HEK293T (cell line): ENCODE measurements at regions not wholly inside any gene's neighbourhood (a gene's known extent, or its start where the extent isn't known, plus 50 kb on each side); places are given as distances from the start of the nearest gene placed in this dataset.

Experiments
- CTCF ChIA-PET: fragments of 350-600 bp; formaldehyde crosslinking; extraction: SDS; loops from one replicate; lab custom pipeline; 2021; ENCODE audit warnings: antibody characterized with exemption, inconsistent platforms; lab: Yijun Ruan, JAX
- POLR2A ChIA-PET: fragments of 350-600 bp; formaldehyde crosslinking; extraction: SDS; loops from one replicate; lab custom pipeline; 2020; ENCODE audit warnings: antibody characterized with exemption, inconsistent platforms; lab: Yijun Ruan, JAX
- DNase-seq: peaks from one replicate; pipeline ENCODE4 v3.0.0; 2012; ENCODE audit warnings: mixed read lengths; ENCODE audit errors: extremely low spot score
- ARNT ChIP-seq: fragments of 450-650 bp; IDR thresholded peaks from 2 replicates; pipeline ENCODE4 v1.6.1; 2017; ENCODE audit warnings: mild to moderate bottlenecking
- BHLHE40 ChIP-seq: fragments of 450-650 bp; IDR thresholded peaks from 2 replicates; pipeline ENCODE4 v1.6.1; 2016; ENCODE audit warnings: mild to moderate bottlenecking, moderate library complexity, borderline replicate concordance
- CTBP1 ChIP-seq: fragments of 450-650 bp; IDR thresholded peaks from 2 replicates; pipeline ENCODE4 v1.6.1; 2016; ENCODE audit warnings: borderline replicate concordance
- ELF4 ChIP-seq: fragments of 450-650 bp; IDR thresholded peaks from 2 replicates; pipeline ENCODE4 v1.6.1; 2017; ENCODE audit warnings: antibody characterized with exemption
- FOXA1 ChIP-seq: fragments of 450-650 bp; IDR thresholded peaks from 2 replicates; pipeline ENCODE4 v1.6.1; 2016; ENCODE audit warnings: mild to moderate bottlenecking
- FOXK2 ChIP-seq: fragments of 450-650 bp; IDR thresholded peaks from 2 replicates; pipeline ENCODE4 v1.6.1; 2016; ENCODE audit warnings: mild to moderate bottlenecking
- FOXM1 ChIP-seq: fragments of 450-650 bp; IDR thresholded peaks from 2 replicates; pipeline ENCODE4 v1.6.1; 2017; ENCODE audit warnings: mild to moderate bottlenecking, borderline replicate concordance
- HDGF ChIP-seq: fragments of 450-650 bp; IDR thresholded peaks from 2 replicates; pipeline ENCODE4 v1.6.1; 2017; ENCODE audit warnings: antibody characterized with exemption, borderline replicate concordance
- L3MBTL2 ChIP-seq: fragments of 450-650 bp; conservative IDR thresholded peaks from 2 replicates; pipeline ENCODE4 v1.6.1; 2016; ENCODE audit warnings: mild to moderate bottlenecking
- LEF1 ChIP-seq: fragments of 450-650 bp; IDR thresholded peaks from 2 replicates; pipeline ENCODE4 v1.6.1; 2017; ENCODE audit warnings: mild to moderate bottlenecking, borderline replicate concordance
- NFRKB ChIP-seq: fragments of 450-650 bp; IDR thresholded peaks from 2 replicates; pipeline ENCODE4 v1.6.1; 2016; ENCODE audit warnings: mild to moderate bottlenecking, moderate library complexity
- SP1 ChIP-seq: fragments of 450-650 bp; IDR thresholded peaks from 2 replicates; pipeline ENCODE4 v1.6.1; 2017
- SUZ12 ChIP-seq: fragments of 450-650 bp; IDR thresholded peaks from 2 replicates; pipeline ENCODE4 v1.6.1; 2016; ENCODE audit warnings: mild to moderate bottlenecking
- TARDBP ChIP-seq: fragments of 450-650 bp; IDR thresholded peaks from 2 replicates; pipeline ENCODE4 v1.6.1; 2016
- ZNF384 ChIP-seq: fragments of 450-650 bp; IDR thresholded peaks from 2 replicates; pipeline ENCODE4 v1.6.1; 2016
- TF ChIP-seq, protein P1 (sequence below): fragments of 450-650 bp; IDR thresholded peaks from 2 replicates; pipeline ENCODE4 v1.6.1; 2016

DNA sequence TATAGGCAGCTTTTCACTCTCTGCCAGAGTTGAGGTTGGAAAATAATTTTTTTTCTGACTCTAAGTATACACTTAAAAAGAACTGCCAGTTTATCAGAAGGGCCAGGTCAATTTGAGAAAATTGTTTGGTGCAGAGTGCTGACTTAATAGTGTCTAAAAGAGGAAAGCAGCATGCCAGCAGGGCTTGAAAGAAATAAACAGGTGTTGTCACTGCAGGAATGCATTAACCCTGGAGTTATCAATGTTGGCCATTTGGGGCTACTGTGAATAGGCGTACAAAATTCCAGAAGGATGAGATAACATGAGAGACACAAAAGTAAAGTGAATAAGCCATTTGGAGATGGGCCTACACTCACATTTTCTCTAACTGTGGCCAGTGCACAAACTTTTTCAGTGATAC lies 220.6 kb upstream of the PLD5 start:
- POLR2A ChIA-PET = no interaction called here
- no peak for DNase-seq
- TF ChIP-seq NFRKB (no peak), FOXK2 (no peak), SP1 (no peak), SUZ12 (no peak), ZNF384 (no peak), CTBP1 (no peak), ARNT (no peak), ELF4 (no peak), TARDBP (no peak), BHLHE40 (no peak), FOXM1 (no peak)
- CTCF ChIA-PET = no interaction called here

DNA sequence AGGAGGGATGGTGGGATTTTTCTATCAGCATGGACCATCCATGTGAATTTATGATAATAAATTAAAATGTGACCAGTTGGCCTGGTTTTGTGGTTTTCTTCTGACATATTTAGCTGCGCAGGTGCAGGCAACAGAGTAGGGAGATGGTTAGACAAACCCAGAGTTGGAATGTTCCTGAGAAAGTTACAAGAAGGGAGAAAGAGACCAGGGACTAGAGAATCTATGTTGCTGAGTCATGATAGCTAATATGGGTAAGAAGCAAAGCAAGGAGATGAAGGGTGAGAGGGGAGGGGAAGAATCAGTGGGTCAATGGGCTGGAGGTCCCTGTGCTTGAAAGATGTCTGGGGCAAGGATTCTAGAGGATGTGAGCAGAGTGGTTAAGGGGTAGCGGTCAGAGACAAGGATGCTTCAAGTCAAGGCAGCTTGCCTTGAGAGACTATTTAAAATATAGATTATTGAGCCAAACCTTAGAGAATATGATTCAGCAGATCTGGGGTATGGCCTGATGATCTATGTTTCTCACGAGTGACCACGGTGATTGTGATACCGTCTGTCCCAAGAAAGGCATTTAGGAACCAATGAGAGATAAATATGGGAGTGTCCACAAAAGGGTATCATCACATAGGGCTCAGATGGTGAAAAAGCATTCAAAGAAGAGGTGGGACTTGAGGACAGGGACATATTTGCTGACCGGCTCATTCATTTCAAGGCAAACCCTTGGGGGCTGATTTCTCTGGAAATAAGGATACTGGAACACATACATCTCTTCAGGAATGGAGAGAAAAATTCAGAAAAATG lies 219.7 kb upstream of the PLD5 start:
- POLR2A ChIA-PET = no interaction called here
- TF ChIP-seq ELF4 = no peak
- TF ChIP-seq ARNT = no peak
- TF ChIP-seq, protein P1, sequence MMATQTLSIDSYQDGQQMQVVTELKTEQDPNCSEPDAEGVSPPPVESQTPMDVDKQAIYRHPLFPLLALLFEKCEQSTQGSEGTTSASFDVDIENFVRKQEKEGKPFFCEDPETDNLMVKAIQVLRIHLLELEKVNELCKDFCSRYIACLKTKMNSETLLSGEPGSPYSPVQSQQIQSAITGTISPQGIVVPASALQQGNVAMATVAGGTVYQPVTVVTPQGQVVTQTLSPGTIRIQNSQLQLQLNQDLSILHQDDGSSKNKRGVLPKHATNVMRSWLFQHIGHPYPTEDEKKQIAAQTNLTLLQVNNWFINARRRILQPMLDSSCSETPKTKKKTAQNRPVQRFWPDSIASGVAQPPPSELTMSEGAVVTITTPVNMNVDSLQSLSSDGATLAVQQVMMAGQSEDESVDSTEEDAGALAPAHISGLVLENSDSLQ = no peak
- TF ChIP-seq SUZ12 = no peak
- TF ChIP-seq CTBP1 = no peak
- no peak for TF ChIP-seq NFRKB
- TF ChIP-seq TARDBP = no peak
- TF ChIP-seq FOXA1 = no peak
- no peak for TF ChIP-seq L3MBTL2
- no peak for TF ChIP-seq FOXM1
- no peak for TF ChIP-seq BHLHE40
- no peak for TF ChIP-seq ZNF384
- no peak for TF ChIP-seq HDGF
- TF ChIP-seq LEF1 = no peak
- no peak for TF ChIP-seq SP1
- no peak for TF ChIP-seq FOXK2
- DNase-seq = no peak
- CTCF ChIA-PET = no interaction called here

DNA sequence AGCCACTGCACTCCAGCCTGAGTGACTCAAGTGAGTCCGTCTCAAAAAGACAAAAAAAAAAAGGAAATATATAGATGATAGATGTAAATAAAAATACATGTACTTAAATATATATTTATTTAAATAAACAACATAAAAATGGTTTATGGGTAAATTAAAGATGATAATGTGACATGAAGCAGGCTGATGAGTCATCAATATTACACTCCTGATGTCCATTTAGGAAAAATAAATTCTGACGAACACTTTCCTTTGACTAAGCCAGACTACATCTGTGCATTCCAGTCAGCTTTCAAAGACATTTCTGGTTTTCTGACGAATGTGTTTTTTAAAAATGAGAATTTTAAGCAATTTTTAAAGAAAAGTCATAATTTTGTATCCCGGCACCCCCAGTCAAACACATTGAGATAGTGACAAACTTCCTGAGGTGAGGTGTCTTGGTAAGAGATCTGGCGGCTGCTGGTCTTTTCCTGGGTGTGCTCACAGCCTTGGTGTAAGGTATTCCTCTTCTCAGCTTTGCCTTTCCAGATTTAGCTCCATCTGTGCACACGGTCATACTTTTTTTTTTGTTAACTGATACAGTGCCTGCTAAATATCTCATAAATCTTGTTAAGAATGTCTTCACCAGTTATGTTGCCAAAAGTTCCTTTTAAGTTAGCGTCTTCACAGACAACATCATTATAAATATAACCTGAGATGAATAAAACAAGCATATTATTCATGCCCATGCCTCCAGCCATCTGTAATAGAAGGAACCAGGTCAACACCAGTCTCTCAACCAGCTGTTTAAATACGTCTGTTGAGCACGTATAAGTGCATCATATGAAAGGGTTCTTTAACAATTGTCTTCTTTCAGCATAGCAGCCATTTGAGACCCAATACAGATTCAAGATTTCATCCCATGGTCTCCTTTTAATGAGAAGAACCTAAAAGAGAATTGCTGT lies 214.5 kb upstream of the PLD5 start:
- no peak for DNase-seq
- ChIA-PET CTCF (interaction anchor here (0.6 kb wide), 1 partner anchor 603 kb away, joined by 3 read pairs; no protein-coding TSS in a partner anchor), POLR2A (interaction anchor here (0.6 kb wide), 1 partner anchor 35 kb away, joined by 3 read pairs; no protein-coding TSS in a partner anchor)
- TF ChIP-seq FOXM1 (no peak), ARNT (no peak), LEF1 (no peak), FOXK2 (no peak), L3MBTL2 (no peak), ELF4 (no peak), HDGF (no peak), ZNF384 (no peak), TARDBP (no peak), FOXA1 (no peak), SP1 (no peak), CTBP1 (no peak)

DNA sequence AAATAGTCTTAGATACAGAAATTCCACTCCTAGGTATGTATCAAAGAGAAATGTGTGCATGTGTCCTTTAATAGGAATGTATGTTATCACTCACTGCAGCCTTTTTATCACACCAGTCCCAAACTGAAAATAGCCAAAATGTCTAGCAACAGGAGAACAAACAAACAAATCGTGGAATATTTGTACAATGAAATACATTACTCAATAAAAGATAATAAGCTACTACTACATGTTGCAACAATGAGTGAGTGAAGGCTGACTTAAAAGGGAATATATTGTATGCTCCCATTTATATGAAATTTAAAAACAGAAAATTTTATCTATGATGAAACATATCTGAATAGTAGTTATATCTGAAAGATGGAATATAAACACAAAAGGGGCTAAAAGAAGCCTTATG lies 212.1 kb upstream of the PLD5 start:
- ChIA-PET CTCF (no interaction called here), POLR2A (no interaction called here)
- DNase-seq = no peak
- TF ChIP-seq L3MBTL2 (no peak), TARDBP (no peak)

DNA sequence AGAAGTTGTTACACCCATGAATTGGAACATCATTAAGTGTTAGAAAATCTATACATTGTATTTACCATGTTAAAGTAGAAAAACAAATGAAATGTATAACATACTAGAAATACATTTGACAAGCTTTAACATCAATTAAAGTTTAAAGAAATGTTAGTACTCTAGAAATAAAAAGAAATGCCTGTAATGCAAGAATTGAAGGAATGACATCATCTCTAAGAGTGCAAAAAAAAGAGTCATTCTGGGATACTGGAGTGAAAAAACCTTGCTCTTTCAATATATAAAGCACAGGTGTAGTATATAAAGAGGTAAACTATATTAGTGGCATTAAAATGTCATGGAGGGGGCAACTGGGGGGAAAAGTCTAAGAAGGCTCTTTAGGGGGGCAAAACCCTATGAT lies 210.8 kb upstream of the PLD5 start:
- CTCF ChIA-PET = no interaction called here
- POLR2A ChIA-PET = no interaction called here
- TF ChIP-seq FOXK2 (no peak), TARDBP (no peak), ELF4 (no peak), FOXM1 (no peak), BHLHE40 (no peak), L3MBTL2 (no peak), SP1 (no peak), ARNT (no peak), NFRKB (no peak), SUZ12 (no peak), CTBP1 (no peak)
- TF ChIP-seq, protein P1 = no peak
- DNase-seq = no peak

DNA sequence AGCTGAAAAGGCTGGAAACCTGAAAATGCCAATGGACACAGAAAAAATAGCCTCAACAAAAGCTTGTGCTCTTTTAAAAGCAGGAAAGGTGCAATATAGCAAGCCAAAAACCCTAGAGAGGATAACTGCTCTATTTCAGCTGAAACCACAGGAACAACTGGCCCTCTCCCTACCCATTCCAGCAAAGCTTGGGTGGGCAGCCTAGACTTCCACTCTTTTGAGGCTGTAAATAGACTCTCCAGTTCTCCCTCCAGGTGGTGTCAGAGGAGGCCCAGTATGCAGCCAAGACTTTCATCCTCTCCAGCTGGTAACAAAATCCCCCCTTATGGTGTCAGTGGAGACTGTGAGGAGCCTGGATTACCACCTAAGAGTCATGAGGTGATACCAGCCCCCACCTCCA lies 206.9 kb upstream of the PLD5 start:
- CTCF ChIA-PET = no interaction called here
- TF ChIP-seq FOXM1 (no peak), FOXA1 (no peak), SP1 (no peak), FOXK2 (no peak), BHLHE40 (no peak), SUZ12 (no peak), ELF4 (no peak), CTBP1 (no peak), ZNF384 (no peak), ARNT (no peak), TARDBP (no peak), HDGF (no peak), LEF1 (no peak), NFRKB (no peak)
- TF ChIP-seq, protein P1 = no peak
- POLR2A ChIA-PET = no interaction called here
- no peak for DNase-seq
